Neuronal stem cell (in vitro differentiated cells): ENCODE measurements at regions not wholly inside any gene's neighbourhood (a gene's known extent, or its start where the extent isn't known, plus 50 kb on each side); places are given as distances from the start of the nearest gene placed in this dataset.

Source experiments
- DNase-seq: peaks from one replicate; pipeline ENCODE4 v3.0.0-alpha.2; 2013; ENCODE audit warnings: low spot score
- H2AFZ ChIP-seq: one replicate; pipeline ENCODE4 v1.6.1; 2013; ENCODE audit warnings: mild to moderate bottlenecking, low read length, inconsistent platforms
- H2AK5ac ChIP-seq: 2 replicates; pipeline ENCODE4 v1.6.1; 2013; ENCODE audit warnings: low read depth, mild to moderate bottlenecking, inconsistent platforms, low read length, moderate library complexity, mixed read lengths
- H2BK120ac ChIP-seq: 2 replicates; pipeline ENCODE4 v1.6.1; 2013; ENCODE audit warnings: low read depth, mild to moderate bottlenecking, inconsistent platforms, low read length, moderate library complexity, mixed read lengths
- H2BK12ac ChIP-seq: one replicate; pipeline ENCODE4 v1.6.1; 2013; ENCODE audit warnings: low read length, inconsistent platforms
- H2BK15ac ChIP-seq: 2 replicates; pipeline ENCODE4 v1.6.1; 2013; ENCODE audit warnings: mild to moderate bottlenecking, low read length, inconsistent platforms, mixed read lengths
- H2BK5ac ChIP-seq: one replicate; pipeline ENCODE4 v1.6.1; 2013; ENCODE audit warnings: inconsistent platforms, mild to moderate bottlenecking, low read length, moderate library complexity
- H3K14ac ChIP-seq: one replicate; pipeline ENCODE4 v1.6.1; 2013; ENCODE audit warnings: low read length, inconsistent platforms
- H3K18ac ChIP-seq: 2 replicates; pipeline ENCODE4 v1.6.1; 2013; ENCODE audit warnings: low read length, inconsistent platforms
- H3K23ac ChIP-seq: 2 replicates; pipeline ENCODE4 v1.6.1; 2013; ENCODE audit warnings: low read depth, mild to moderate bottlenecking, mixed read lengths, low read length, inconsistent platforms; ENCODE audit not compliant: poor library complexity
- H3K27ac ChIP-seq: replicated peaks from 3 replicates; pipeline ENCODE4 v1.5.1; 2013; ENCODE audit warnings: low read length, inconsistent platforms
- H3K27me3 ChIP-seq, 3 experiments: 2 replicates each; pipeline ENCODE4 v1.6.1; 2013; ENCODE audit warnings: low read length in 3 of 3, mild to moderate bottlenecking in 2 of 3, inconsistent platforms in 1 of 3, low read depth in 1 of 3, mixed read lengths in 1 of 3, moderate library complexity in 1 of 3; ENCODE audit not compliant: control insufficient read depth in 3 of 3, insufficient read depth in 3 of 3
- H3K36me3 ChIP-seq, 2 donors: replicated peaks in 1 of 2; 2 replicates each; pipeline ENCODE4 v1.6.1; 2013; ENCODE audit warnings: low read length in 2 of 2; ENCODE audit not compliant: control insufficient read depth in 2 of 2, insufficient read depth in 2 of 2
- H3K4ac ChIP-seq: 2 replicates; pipeline ENCODE4 v1.6.1; 2013; ENCODE audit warnings: inconsistent platforms, mild to moderate bottlenecking, low read length, moderate library complexity
- H3K4me1 ChIP-seq, 2 donors: 1 replicate in 1 of 2; 2 replicates in 1 of 2; pipeline ENCODE4 v1.6.1; 2013; ENCODE audit warnings: low read length in 2 of 2, low read depth in 1 of 2; ENCODE audit not compliant: control insufficient read depth in 2 of 2, insufficient read depth in 1 of 2
- H3K4me2 ChIP-seq: one replicate; pipeline ENCODE4 v1.6.1; 2013; ENCODE audit warnings: mild to moderate bottlenecking, low read length, inconsistent platforms; ENCODE audit not compliant: insufficient read depth, poor library complexity, severe bottlenecking
- H3K4me3 ChIP-seq, 2 donors: 2 replicates each; pipeline ENCODE4 v1.5.1; 2013; ENCODE audit warnings: low read length in 2 of 2, mild to moderate bottlenecking in 2 of 2, inconsistent platforms in 1 of 2, moderate library complexity in 1 of 2
- H3K79me1 ChIP-seq: one replicate; pipeline ENCODE4 v1.6.1; 2013; ENCODE audit warnings: low read depth, mild to moderate bottlenecking, inconsistent platforms, low read length, moderate library complexity
- H3K9ac ChIP-seq: one replicate; pipeline ENCODE4 v1.6.1; 2013; ENCODE audit warnings: mild to moderate bottlenecking, low read depth, low read length, inconsistent platforms; ENCODE audit not compliant: poor library complexity
- H3K9me3 ChIP-seq, 2 donors: replicated peaks in 1 of 2; 2 replicates each; pipeline versions ENCODE3 to v1.6.1; 2013; ENCODE audit warnings: low read length in 2 of 2, mild to moderate bottlenecking in 2 of 2, inconsistent platforms in 1 of 2, low read depth in 1 of 2, mixed read lengths in 1 of 2, moderate library complexity in 1 of 2; ENCODE audit not compliant: control insufficient read depth in 2 of 2, insufficient read depth in 1 of 2
- H4K8ac ChIP-seq: one replicate; pipeline ENCODE4 v1.6.1; 2013; ENCODE audit warnings: low read depth, mild to moderate bottlenecking, inconsistent platforms, low read length, moderate library complexity
- H4K91ac ChIP-seq: one replicate; pipeline ENCODE4 v1.6.1; 2013; ENCODE audit warnings: low read length, low read depth, mild to moderate bottlenecking, inconsistent platforms; ENCODE audit not compliant: poor library complexity
- WGBS, 2 donors: extraction: QIAGEN DNeasy Blood & Tissue Kit; methylation state at CpG; one replicate each; pipeline ENCODE4 v1.1.7; 2013; ENCODE audit warnings: missing lambda C conversion rate in 2 of 2, mixed read lengths in 1 of 2; ENCODE audit not compliant: insufficient read length in 2 of 2, insufficient replicate concordance in 1 of 2; ENCODE audit errors: extremely low coverage in 2 of 2; 5-methylcytosine and 5-hydroxymethylcytosine counted together

DNA sequence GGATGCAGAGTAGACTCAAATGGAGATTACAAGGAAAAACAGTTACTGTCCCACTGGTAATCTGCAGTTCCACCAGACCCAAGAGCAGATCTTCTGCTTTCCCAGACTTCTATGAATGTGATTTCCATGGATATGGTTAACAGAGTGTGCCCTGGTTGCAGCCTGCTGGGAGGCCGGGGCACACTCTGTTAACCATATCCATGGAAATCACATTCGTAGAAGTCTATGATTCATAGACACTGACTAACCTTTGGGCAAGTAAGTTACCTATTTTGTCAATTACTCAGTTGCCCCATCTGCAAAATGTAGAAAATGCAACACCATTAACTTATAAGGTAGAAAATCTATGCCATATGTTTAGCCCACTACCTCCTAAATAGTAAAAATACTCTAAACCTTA lies 443.1 kb upstream of the PITX2 start:
- H3K14ac ChIP-seq: no peak overlapping the region
- H3K36me3 ChIP-seq: no peaks in the 10 kb centered on the region
- H3K9me3 ChIP-seq: no peaks in the 10 kb centered on the region
- no peak overlapping the region for H3K4me2 ChIP-seq
- no peak overlapping the region for H4K8ac ChIP-seq
- H2BK15ac ChIP-seq: no peak overlapping the region
- H3K79me1 ChIP-seq: no peaks in the 10 kb centered on the region
- no CpG with 5 or more reads among the region's 2 CpGs for WGBS, 2 donors
- H3K4ac ChIP-seq: no peak overlapping the region
- H3K4me1 ChIP-seq: peaks cover 0 to 2% of the 10 kb centered on the region in 2 donors
- no peak overlapping the region for H3K9ac ChIP-seq
- no peaks in the 10 kb centered on the region for H3K27me3 ChIP-seq
- H3K18ac ChIP-seq: no peak overlapping the region
- no peak overlapping the region for H2BK12ac ChIP-seq
- no peak overlapping the region for H2AFZ ChIP-seq
- no peak overlapping the region for H4K91ac ChIP-seq
- H3K4me3 ChIP-seq: no peak overlapping the region
- H2AK5ac ChIP-seq: no peak overlapping the region
- no peak overlapping the region for H3K23ac ChIP-seq
- DNase-seq: no peak
- no peak overlapping the region for H2BK120ac ChIP-seq
- H3K27ac ChIP-seq: no peak overlapping the region
- no peak overlapping the region for H2BK5ac ChIP-seq

DNA sequence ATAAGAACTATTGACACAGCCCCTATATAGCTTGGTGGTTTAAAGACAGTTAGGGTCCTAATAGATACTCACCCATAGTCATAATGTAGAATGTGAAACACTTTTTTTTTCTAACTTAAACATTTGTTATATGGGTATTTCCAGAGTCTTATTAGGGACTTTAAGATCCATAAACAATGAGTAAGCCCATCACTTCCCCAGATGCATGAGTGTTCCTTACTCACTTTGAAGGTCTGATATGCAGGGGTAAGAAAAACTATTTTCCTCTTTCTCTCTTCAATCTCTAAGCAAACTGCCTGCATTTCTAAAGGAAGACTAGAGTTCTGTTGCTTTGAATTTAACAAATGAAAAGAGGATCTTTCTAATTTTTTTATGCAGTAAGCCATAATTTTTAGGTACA lies 443.6 kb upstream of the PITX2 start:
- no peak overlapping the region for H3K4ac ChIP-seq
- H2AK5ac ChIP-seq: no peak overlapping the region
- no peak overlapping the region for H4K8ac ChIP-seq
- no peak overlapping the region for H3K14ac ChIP-seq
- no peak overlapping the region for H2BK120ac ChIP-seq
- no peak overlapping the region for H2AFZ ChIP-seq
- no peak overlapping the region for H2BK15ac ChIP-seq
- H3K36me3 ChIP-seq: no peaks in the 10 kb centered on the region
- H3K4me2 ChIP-seq: no peak overlapping the region
- H3K9ac ChIP-seq: no peak overlapping the region
- no peak for DNase-seq
- no peak overlapping the region for H2BK5ac ChIP-seq
- no peaks in the 10 kb centered on the region for H3K27me3 ChIP-seq
- no peaks in the 10 kb centered on the region for H3K79me1 ChIP-seq
- no peak overlapping the region for H2BK12ac ChIP-seq
- H3K9me3 ChIP-seq: no peaks in the 10 kb centered on the region
- H3K18ac ChIP-seq: no peak overlapping the region
- no peak overlapping the region for H3K27ac ChIP-seq
- peaks cover 0 to 2% of the 10 kb centered on the region in 2 donors for H3K4me1 ChIP-seq
- H3K4me3 ChIP-seq: no peak overlapping the region
- H4K91ac ChIP-seq: no peak overlapping the region
- H3K23ac ChIP-seq: no peak overlapping the region

DNA sequence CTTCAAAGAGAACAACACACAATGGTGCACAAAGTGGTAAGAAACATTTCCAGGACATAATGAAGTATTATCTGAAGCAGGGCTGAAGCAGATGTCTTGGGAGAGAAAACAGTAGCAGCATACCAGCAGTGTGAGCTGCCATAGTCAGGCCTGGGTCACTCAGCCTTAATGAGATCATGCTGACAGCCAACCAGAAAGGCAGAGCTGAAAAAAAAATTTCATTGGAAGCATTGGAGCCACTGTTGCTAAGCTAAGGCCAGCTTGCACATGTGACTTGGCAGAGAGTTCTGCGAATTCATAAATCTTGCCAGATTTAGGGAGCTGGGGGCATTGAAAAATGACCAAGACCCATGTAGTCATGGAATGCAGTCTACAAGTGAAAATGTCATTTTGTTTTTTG lies 444.0 kb upstream of the PITX2 start:
- Histone ChIP-seq H4K91ac (no peak overlapping the region), H3K14ac (no peak overlapping the region), H3K79me1 (no peaks in the 10 kb centered on the region), H3K4me1 (peaks cover 0 to 2% of the 10 kb centered on the region in 2 donors), H2BK5ac (no peak overlapping the region), H3K9me3 (no peaks in the 10 kb centered on the region), H2AK5ac (no peak overlapping the region), H3K23ac (no peak overlapping the region), H3K27me3 (no peaks in the 10 kb centered on the region), H4K8ac (no peak overlapping the region), H2AFZ (no peak overlapping the region), H3K4me3 (no peak overlapping the region), H2BK12ac (no peak overlapping the region), H3K4ac (no peak overlapping the region), H2BK120ac (no peak overlapping the region), H3K36me3 (no peaks in the 10 kb centered on the region), H3K18ac (no peak overlapping the region), H3K9ac (no peak overlapping the region), H2BK15ac (no peak overlapping the region), H3K4me2 (no peak overlapping the region), H3K27ac (no peak overlapping the region)
- no CpG with 5 or more reads among the region's 1 CpG for WGBS, 2 donors
- no peak for DNase-seq

DNA sequence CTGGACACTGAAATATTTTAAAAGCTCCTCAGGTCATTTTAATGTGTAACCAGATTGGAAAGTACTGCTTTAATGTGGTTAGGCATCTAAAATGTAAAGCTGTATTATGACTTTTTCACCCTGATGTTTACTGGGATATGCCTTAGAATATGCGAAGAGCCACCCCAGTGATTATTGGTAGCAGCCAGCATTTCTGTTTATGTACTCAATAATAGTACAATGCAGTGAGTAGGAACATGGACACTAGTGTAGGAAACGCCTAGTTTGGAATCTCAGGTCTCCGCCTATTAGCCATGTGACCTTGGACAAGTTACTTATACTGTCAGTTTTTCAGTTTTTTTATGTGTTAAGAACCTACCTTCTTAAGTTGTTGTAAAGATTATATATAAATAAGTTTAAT lies 446.0 kb upstream of the PITX2 start:
- no peak overlapping the region for H3K14ac ChIP-seq
- no peak overlapping the region for H2BK12ac ChIP-seq
- no CpG with 5 or more reads among the region's 3 CpGs for WGBS, 2 donors

More for the DNA sequence above, 446.0 kb upstream of the PITX2 start:
- H3K79me1 ChIP-seq: no peaks in the 10 kb centered on the region
- H2BK5ac ChIP-seq: no peak overlapping the region
- no peak overlapping the region for H4K91ac ChIP-seq
- H4K8ac ChIP-seq: no peak overlapping the region
- H3K27me3 ChIP-seq: no peaks in the 10 kb centered on the region
- H3K4me2 ChIP-seq: no peak overlapping the region
- H2AK5ac ChIP-seq: no peak overlapping the region
- no peak for DNase-seq
- H3K9ac ChIP-seq: no peak overlapping the region
- H3K18ac ChIP-seq: no peak overlapping the region
- H2AFZ ChIP-seq: no peak overlapping the region
- no peaks in the 10 kb centered on the region for H3K36me3 ChIP-seq
- no peak overlapping the region for H2BK120ac ChIP-seq
- no peak overlapping the region for H3K4me3 ChIP-seq
- H2BK15ac ChIP-seq: no peak overlapping the region
- no peaks in the 10 kb centered on the region for H3K9me3 ChIP-seq
- H3K23ac ChIP-seq: no peak overlapping the region
- peaks cover 0 to 2% of the 10 kb centered on the region in 2 donors for H3K4me1 ChIP-seq
- no peak overlapping the region for H3K4ac ChIP-seq
- H3K27ac ChIP-seq: no peak overlapping the region
